H1 (cell line): ENCODE measurements at regions not wholly inside any gene's neighbourhood (a gene's known extent, or its start where the extent isn't known, plus 50 kb on each side); places are given as distances from the start of the nearest gene placed in this dataset.

Experiments
- CBX8 ChIP-seq: fragments of 300-800, 300-1000 bp; sonication (generic); IDR thresholded peaks from 2 replicates; pipeline ENCODE4 v1.7.1; 2016; ENCODE audit warnings: low read depth, low read length, borderline replicate concordance
- CHD2 ChIP-seq: IDR thresholded peaks from 2 replicates; pipeline ENCODE4 v1.6.1; 2012; ENCODE audit warnings: low read length, improper control_type of control experiment
- POLR2A ChIP-seq, 2 experiments: IDR thresholded peaks; 1 replicate in 1 of 2; 2 replicates in 1 of 2; pipeline ENCODE4 v1.6.1; 2011; ENCODE audit warnings: low read depth in 2 of 2, low read length in 2 of 2, mild to moderate bottlenecking in 2 of 2; ENCODE audit errors: control extremely low read depth in 1 of 2
- SIRT6 ChIP-seq: IDR thresholded peaks from one replicate; pipeline ENCODE4 v1.7.1; 2012; ENCODE audit warnings: low read length, inconsistent platforms
- SP1 ChIP-seq: IDR thresholded peaks from 2 replicates; pipeline ENCODE4 v1.6.1; 2011; ENCODE audit warnings: low read depth, low read length
- TAF1 ChIP-seq: IDR thresholded peaks from 2 replicates; pipeline ENCODE4 v1.6.1; 2011; ENCODE audit warnings: mild to moderate bottlenecking, low read depth, low read length
- TF ChIP-seq, protein P1 (sequence below), 3 experiments: IDR thresholded peaks; 1 replicate in 2 of 3; 2 replicates in 1 of 3; pipeline versions ENCODE4 v1.5.1 to v1.6.1; 2011; ENCODE audit warnings: low read length in 3 of 3, mild to moderate bottlenecking in 3 of 3, inconsistent platforms in 2 of 3, low read depth in 1 of 3, moderate library complexity in 1 of 3; ENCODE audit not compliant: insufficient read depth in 1 of 3; ENCODE audit errors: control extremely low read depth in 1 of 3
- TF ChIP-seq, protein P2 (sequence below): IDR thresholded peaks from 2 replicates; pipeline ENCODE4 v1.6.1; 2012; ENCODE audit warnings: inconsistent platforms

- TF ChIP-seq TAF1 (no peak), SP1 (no peak), POLR2A (IDR thresholded peaks at IDR 0.05; ENCODE audit: control extremely low read depth in 1 of 2, low read depth in 2 of 2, low read length in 2 of 2) (no peak), SIRT6 (no peak), CBX8 (no peak), CHD2 (no peak)
- TF ChIP-seq, protein P1, sequence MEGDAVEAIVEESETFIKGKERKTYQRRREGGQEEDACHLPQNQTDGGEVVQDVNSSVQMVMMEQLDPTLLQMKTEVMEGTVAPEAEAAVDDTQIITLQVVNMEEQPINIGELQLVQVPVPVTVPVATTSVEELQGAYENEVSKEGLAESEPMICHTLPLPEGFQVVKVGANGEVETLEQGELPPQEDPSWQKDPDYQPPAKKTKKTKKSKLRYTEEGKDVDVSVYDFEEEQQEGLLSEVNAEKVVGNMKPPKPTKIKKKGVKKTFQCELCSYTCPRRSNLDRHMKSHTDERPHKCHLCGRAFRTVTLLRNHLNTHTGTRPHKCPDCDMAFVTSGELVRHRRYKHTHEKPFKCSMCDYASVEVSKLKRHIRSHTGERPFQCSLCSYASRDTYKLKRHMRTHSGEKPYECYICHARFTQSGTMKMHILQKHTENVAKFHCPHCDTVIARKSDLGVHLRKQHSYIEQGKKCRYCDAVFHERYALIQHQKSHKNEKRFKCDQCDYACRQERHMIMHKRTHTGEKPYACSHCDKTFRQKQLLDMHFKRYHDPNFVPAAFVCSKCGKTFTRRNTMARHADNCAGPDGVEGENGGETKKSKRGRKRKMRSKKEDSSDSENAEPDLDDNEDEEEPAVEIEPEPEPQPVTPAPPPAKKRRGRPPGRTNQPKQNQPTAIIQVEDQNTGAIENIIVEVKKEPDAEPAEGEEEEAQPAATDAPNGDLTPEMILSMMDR (IDR thresholded peaks at IDR 0.05; ENCODE audit: control extremely low read depth in 1 of 3, insufficient read depth in 1 of 3, low read depth in 1 of 3, low read length in 3 of 3), result no peak
- TF ChIP-seq, protein P2, sequence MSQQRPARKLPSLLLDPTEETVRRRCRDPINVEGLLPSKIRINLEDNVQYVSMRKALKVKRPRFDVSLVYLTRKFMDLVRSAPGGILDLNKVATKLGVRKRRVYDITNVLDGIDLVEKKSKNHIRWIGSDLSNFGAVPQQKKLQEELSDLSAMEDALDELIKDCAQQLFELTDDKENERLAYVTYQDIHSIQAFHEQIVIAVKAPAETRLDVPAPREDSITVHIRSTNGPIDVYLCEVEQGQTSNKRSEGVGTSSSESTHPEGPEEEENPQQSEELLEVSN, result no peak
Measured at GRCh38 chr3:101989578-101990200, 140.4 kb downstream of the NFKBIZ start.
